Erythroblast (primary cell): ENCODE measurements at regions not wholly inside any gene's neighbourhood (a gene's known extent, or its start where the extent isn't known, plus 50 kb on each side); places are given as distances from the start of the nearest gene placed in this dataset.

ENCODE experiments used
- GATA1 ChIP-seq: IDR thresholded peaks from 2 replicates; pipeline ENCODE4 v1.6.1; 2011; ENCODE audit warnings: low read depth, mild to moderate bottlenecking, control low read depth, low read length, moderate library complexity
- POLR2A ChIP-seq: IDR thresholded peaks from 2 replicates; pipeline ENCODE4 v1.6.1; 2011; ENCODE audit warnings: mild to moderate bottlenecking, low read length

DNA sequence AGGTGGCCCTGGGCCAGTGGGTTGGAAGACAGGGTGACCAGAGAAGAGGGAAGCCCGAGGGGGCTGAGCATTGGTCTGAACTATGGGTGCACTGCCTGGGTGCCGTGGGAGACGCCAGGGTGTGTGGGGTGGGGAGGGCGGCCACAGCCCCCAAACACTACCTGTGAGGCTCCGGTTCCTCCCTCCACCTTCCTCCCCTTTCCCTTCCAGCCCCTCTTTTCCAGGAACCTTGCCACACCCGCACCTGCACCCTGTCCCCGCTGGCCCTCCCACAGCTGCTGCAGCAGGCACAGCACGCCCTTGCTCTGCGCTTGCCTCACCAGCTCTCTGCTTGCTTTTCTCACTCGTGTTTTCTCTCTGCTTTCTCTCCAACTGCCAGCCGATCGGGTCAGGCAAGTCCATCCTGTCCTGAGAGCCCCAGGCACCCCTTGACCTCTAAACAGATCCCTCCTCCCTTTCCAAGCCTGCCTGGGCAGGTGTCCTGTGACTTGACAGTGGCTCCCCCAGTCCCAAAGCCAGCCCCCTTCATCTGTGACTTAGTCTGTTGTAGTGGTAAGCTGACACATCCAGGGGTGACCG is 193.7 kb downstream of the MSX2 start:
- TF ChIP-seq POLR2A (no peak), GATA1 (no peak)
